HCT116 (cell line): ENCODE measurements at regions not wholly inside any gene's neighbourhood (a gene's known extent, or its start where the extent isn't known, plus 50 kb on each side); places are given as distances from the start of the nearest gene placed in this dataset.

Experiments
- ATAC-seq: fragments of 200-7000 bp; cut with Tn5 transposase; 2 replicates; pipeline ENCODE4 v1.9.1; 2020; ENCODE audit warnings: mild to moderate bottlenecking, moderate library complexity
- BruUV-seq: library from RNA; stranded (reverse); fragments of 400-500 nt; replicated peaks from 2 replicates; lab custom pipeline; 2021; lab: Mats Ljungman, UMichigan
- CTCF ChIA-PET: fragments of 300-600 bp; sonication (Branson Sonifier 250); formaldehyde crosslinking; loops from one replicate; lab custom pipeline; 2021; ENCODE audit warnings: antibody characterized with exemption; lab: Charles Lee
- POLR2A ChIA-PET: fragments of 300-600, 350-600 bp; sonication (Branson Sonifier 250); formaldehyde crosslinking; loops from one replicate; lab custom pipeline; 2021; ENCODE audit warnings: antibody characterized with exemption; lab: Charles Lee
- RAD21 ChIA-PET, 2 experiments: fragments of 300-600 bp; sonication (Branson Sonifier 250); formaldehyde crosslinking; loops; one replicate each; lab custom pipeline; 2023; ENCODE audit warnings: low total read pairs in 2 of 2; ENCODE audit not compliant: uncharacterized antibody in 2 of 2, unreplicated experiment in 2 of 2, low non-redundant PET in 1 of 2; lab: Charles Lee
- DNase-seq: peaks from one replicate; pipeline ENCODE4 v3.0.0-alpha.2; 2010; ENCODE audit warnings: low read depth, low spot score
- H2AFZ ChIP-seq: fragments of 200-600 bp; shearing (Covaris generic), sonication (generic); 2 replicates; pipeline ENCODE4 v1.6.1; 2017; ENCODE audit warnings: low read depth, mixed run types, mixed read lengths, antibody characterized with exemption, low read length; ENCODE audit not compliant: poor library complexity, severe bottlenecking
- H3K27ac ChIP-seq: 2 replicates; pipeline ENCODE4 v1.5.1; 2012; ENCODE audit warnings: low read depth, low read length
- H3K27me3 ChIP-seq: fragments of 200-600 bp; sonication (generic); 2 replicates; pipeline ENCODE4 v1.6.1; 2016; ENCODE audit warnings: mixed run types, low read length, mixed read lengths; ENCODE audit not compliant: insufficient read depth
- H3K36me3 ChIP-seq, 2 experiments: fragments of 200-500 bp in 1 of 2; fragments of 200-600 bp in 1 of 2; sonication (Bioruptor generic) in 1 of 2; sonication (generic) in 1 of 2; 2 replicates each; pipeline versions ENCODE4 v1.5.1 to v1.6.1; 2014 to 2016; ENCODE audit warnings: low read length in 2 of 2, inconsistent platforms in 1 of 2, mixed read lengths in 1 of 2, mixed run types in 1 of 2; ENCODE audit not compliant: insufficient read depth in 2 of 2, control insufficient read depth in 1 of 2
- H3K4me1 ChIP-seq, 2 experiments: fragments of 200-600 bp in 1 of 2; sonication (generic) in 1 of 2; 2 replicates each; pipeline versions ENCODE4 v1.5.1 to v1.6.1; 2012 to 2017; ENCODE audit warnings: low read length in 2 of 2, inconsistent platforms in 1 of 2, mild to moderate bottlenecking in 1 of 2, mixed read lengths in 1 of 2, mixed run types in 1 of 2, moderate library complexity in 1 of 2; ENCODE audit not compliant: insufficient read depth in 2 of 2, control insufficient read depth in 1 of 2
- H3K4me2 ChIP-seq: fragments of 200-600 bp; sonication (generic); 2 replicates; pipeline ENCODE4 v1.6.1; 2017; ENCODE audit warnings: mixed run types, low read length, mixed read lengths
- H3K4me3 ChIP-seq, 2 experiments: fragments of 200-600 bp in 1 of 2; sonication (generic) in 1 of 2; replicated peaks in 1 of 2; 2 replicates each; pipeline ENCODE4 v1.5.1; 2011 to 2016; ENCODE audit warnings: low read length in 2 of 2, control low read depth in 1 of 2, low read depth in 1 of 2, mild to moderate bottlenecking in 1 of 2, mixed read lengths in 1 of 2, mixed run types in 1 of 2
- H3K79me2 ChIP-seq: fragments of 200-600 bp; sonication (generic); 2 replicates; pipeline ENCODE4 v1.6.1; 2017; ENCODE audit warnings: mild to moderate bottlenecking, mixed run types, low read length, moderate library complexity, mixed read lengths; ENCODE audit not compliant: insufficient read depth
- H3K9ac ChIP-seq: fragments of 200-600 bp; sonication (generic); 2 replicates; pipeline ENCODE4 v1.6.1; 2016; ENCODE audit warnings: low read length, mixed read lengths
- H3K9me2 ChIP-seq: fragments of 200-600 bp; sonication (generic), shearing (Covaris generic); 2 replicates; pipeline ENCODE4 v1.6.1; 2017; ENCODE audit warnings: mixed run types, mild to moderate bottlenecking, moderate library complexity; ENCODE audit not compliant: insufficient read depth
- H3K9me3 ChIP-seq, 2 experiments: fragments of 200-500 bp in 1 of 2; fragments of 200-600 bp in 1 of 2; sonication (Bioruptor generic) in 1 of 2; sonication (generic) in 1 of 2; 2 replicates each; pipeline ENCODE4 v1.6.1; 2014 to 2017; ENCODE audit warnings: low read length in 2 of 2, mixed read lengths in 2 of 2, inconsistent platforms in 1 of 2, low read depth in 1 of 2, mild to moderate bottlenecking in 1 of 2, mixed run types in 1 of 2, moderate library complexity in 1 of 2; ENCODE audit not compliant: control insufficient read depth in 1 of 2, insufficient read depth in 1 of 2
- H4K20me1 ChIP-seq: fragments of 200-600 bp; sonication (generic), shearing (Covaris generic); 2 replicates; pipeline ENCODE4 v1.6.1; 2017; ENCODE audit warnings: mixed run types, mild to moderate bottlenecking, moderate library complexity; ENCODE audit not compliant: insufficient read depth
- CBX3 ChIP-seq: IDR thresholded peaks from 2 replicates; pipeline ENCODE4 v1.6.1; 2012; ENCODE audit warnings: low read depth
- CEBPB ChIP-seq: IDR thresholded peaks from 2 replicates; pipeline ENCODE4 v1.6.1; 2012; ENCODE audit warnings: low read depth
- ELF1 ChIP-seq: IDR thresholded peaks from 2 replicates; pipeline ENCODE4 v1.6.1; 2012; ENCODE audit warnings: low read depth, borderline replicate concordance
- FOSL1 ChIP-seq: IDR thresholded peaks from 2 replicates; pipeline ENCODE4 v1.6.1; 2012; ENCODE audit warnings: low read depth
- POLR2AphosphoS5 ChIP-seq: IDR thresholded peaks from 2 replicates; pipeline ENCODE4 v1.6.1; 2011; ENCODE audit warnings: mild to moderate bottlenecking, low read depth, low read length, moderate library complexity
- RAD21 ChIP-seq: IDR thresholded peaks from 2 replicates; pipeline ENCODE4 v1.6.1; 2012; ENCODE audit warnings: low read depth, mild to moderate bottlenecking
- SIN3A ChIP-seq: IDR thresholded peaks from 2 replicates; pipeline ENCODE4 v1.6.1; 2012; ENCODE audit warnings: low read depth
- SP1 ChIP-seq: IDR thresholded peaks from 2 replicates; pipeline ENCODE4 v1.6.1; 2012; ENCODE audit warnings: low read depth
- SRF ChIP-seq: IDR thresholded peaks from 2 replicates; pipeline ENCODE4 v1.6.1; 2012; ENCODE audit warnings: low read depth
- intact Hi-C: fragments of 100-400 bp; cut with micrococcal nuclease; formaldehyde crosslinking; loops from 2 replicates; pipeline ENCODE4 v1.10.0; 2022
- TF ChIP-seq, protein P1 (sequence below): IDR thresholded peaks from 2 replicates; pipeline ENCODE4 v1.6.1; 2012
- TF ChIP-seq, protein P2 (sequence below): IDR thresholded peaks from 2 replicates; pipeline ENCODE4 v1.6.1; 2012
- TF ChIP-seq, protein P3 (sequence below), 3 experiments: fragments of 200-600 bp in 1 of 3; sonication (generic) in 1 of 3; IDR thresholded peaks in 2 of 3; conservative IDR thresholded peaks in 1 of 3; 2 replicates each; pipeline ENCODE4 v1.5.1; 2012 to 2017; ENCODE audit warnings: low read depth in 2 of 3, low read length in 2 of 3, antibody characterized with exemption in 1 of 3, borderline replicate concordance in 1 of 3, control low read depth in 1 of 3, mild to moderate bottlenecking in 1 of 3, mixed read lengths in 1 of 3, mixed run types in 1 of 3, moderate library complexity in 1 of 3; ENCODE audit not compliant: insufficient read depth in 1 of 3

DNA sequence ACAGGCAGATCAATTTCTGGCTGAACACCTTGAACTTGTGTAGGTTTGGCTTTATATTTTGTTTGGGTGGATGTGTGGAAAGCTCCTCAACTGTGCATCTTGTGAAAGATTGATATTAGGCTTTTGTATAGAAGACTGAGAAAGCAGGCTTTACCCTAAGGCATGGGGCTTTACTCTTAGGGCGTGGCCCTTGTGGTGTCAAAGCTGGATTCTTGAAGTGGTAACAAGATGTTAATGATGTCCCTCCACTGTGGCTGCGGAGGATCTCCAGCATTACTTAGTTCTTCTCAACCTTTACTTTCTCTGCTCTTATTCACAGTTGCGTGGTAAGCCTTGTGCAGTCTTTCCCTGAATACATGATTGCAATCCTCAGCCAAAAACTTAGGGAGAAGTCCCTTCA is 54.1 kb upstream of the HECTD2 start:
- TF ChIP-seq, protein P1, sequence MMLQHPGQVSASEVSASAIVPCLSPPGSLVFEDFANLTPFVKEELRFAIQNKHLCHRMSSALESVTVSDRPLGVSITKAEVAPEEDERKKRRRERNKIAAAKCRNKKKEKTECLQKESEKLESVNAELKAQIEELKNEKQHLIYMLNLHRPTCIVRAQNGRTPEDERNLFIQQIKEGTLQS: no peak
- TF ChIP-seq, protein P2, sequence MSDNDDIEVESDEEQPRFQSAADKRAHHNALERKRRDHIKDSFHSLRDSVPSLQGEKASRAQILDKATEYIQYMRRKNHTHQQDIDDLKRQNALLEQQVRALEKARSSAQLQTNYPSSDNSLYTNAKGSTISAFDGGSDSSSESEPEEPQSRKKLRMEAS: no peak
- TF ChIP-seq ELF1 (no peak), SP1 (no peak), POLR2AphosphoS5 (no peak), SRF (no peak), CBX3 (no peak)
- TF ChIP-seq, protein P3, sequence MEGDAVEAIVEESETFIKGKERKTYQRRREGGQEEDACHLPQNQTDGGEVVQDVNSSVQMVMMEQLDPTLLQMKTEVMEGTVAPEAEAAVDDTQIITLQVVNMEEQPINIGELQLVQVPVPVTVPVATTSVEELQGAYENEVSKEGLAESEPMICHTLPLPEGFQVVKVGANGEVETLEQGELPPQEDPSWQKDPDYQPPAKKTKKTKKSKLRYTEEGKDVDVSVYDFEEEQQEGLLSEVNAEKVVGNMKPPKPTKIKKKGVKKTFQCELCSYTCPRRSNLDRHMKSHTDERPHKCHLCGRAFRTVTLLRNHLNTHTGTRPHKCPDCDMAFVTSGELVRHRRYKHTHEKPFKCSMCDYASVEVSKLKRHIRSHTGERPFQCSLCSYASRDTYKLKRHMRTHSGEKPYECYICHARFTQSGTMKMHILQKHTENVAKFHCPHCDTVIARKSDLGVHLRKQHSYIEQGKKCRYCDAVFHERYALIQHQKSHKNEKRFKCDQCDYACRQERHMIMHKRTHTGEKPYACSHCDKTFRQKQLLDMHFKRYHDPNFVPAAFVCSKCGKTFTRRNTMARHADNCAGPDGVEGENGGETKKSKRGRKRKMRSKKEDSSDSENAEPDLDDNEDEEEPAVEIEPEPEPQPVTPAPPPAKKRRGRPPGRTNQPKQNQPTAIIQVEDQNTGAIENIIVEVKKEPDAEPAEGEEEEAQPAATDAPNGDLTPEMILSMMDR (IDR thresholded peaks at IDR 0.05 in 2 of 3, conservative IDR thresholded peaks at IDR 0.05 in 1 of 3; ENCODE audit: borderline replicate concordance in 1 of 3, insufficient read depth in 1 of 3, low read depth in 2 of 3, low read length in 2 of 3): no peak
- ChIA-PET POLR2A (no interaction called here), RAD21 (no interaction called here), CTCF (no interaction called here)
- H3K4me1 ChIP-seq: no peaks in the 10 kb centered on the region
- H3K27me3 ChIP-seq: no peaks in the 10 kb centered on the region
- no peak overlapping the region for H3K9ac ChIP-seq
- H3K36me3 ChIP-seq: no peaks in the 10 kb centered on the region
- ATAC-seq: no peak
- no peak overlapping the region for H3K4me3 ChIP-seq
- BruUV-seq: no TSS peak
- H4K20me1 ChIP-seq: no peaks in the 10 kb centered on the region
- H3K79me2 ChIP-seq: no peaks in the 10 kb centered on the region
- intact Hi-C loops: no loop called here
- no peaks in the 10 kb centered on the region for H3K9me3 ChIP-seq
- H3K27ac ChIP-seq: no peak overlapping the region
- DNase-seq: no peak
- no peak overlapping the region for H2AFZ ChIP-seq
- no peak overlapping the region for H3K4me2 ChIP-seq
- no peaks in the 10 kb centered on the region; the same call in 1 of the 2 replicates for H3K9me2 ChIP-seq

DNA sequence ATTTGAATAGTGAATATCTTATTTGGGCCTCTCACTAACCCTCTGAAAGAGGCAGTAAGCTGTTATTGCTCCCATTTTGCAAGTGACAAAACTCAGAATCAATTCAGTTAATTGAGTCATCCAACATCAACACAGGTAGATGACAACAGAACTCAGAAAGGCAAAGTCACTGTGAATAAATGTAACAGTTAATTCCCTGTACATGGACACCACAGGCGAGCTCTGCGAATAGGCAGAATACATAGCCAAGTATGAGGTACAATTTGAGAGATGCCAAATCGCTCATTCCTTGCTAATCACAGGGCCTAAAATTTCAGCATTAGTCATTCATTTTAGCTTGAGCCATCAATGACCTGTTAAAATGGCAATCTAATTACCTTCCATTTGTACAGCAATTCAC is 52.6 kb upstream of the HECTD2 start:
- Histone ChIP-seq H3K36me3 (no peaks in the 10 kb centered on the region), H3K27me3 (no peaks in the 10 kb centered on the region), H3K9me3 (no peaks in the 10 kb centered on the region), H2AFZ (no peak overlapping the region), H3K9ac (no peak overlapping the region), H3K79me2 (no peaks in the 10 kb centered on the region), H3K4me2 (no peak overlapping the region), H3K27ac (no peak overlapping the region), H4K20me1 (no peaks in the 10 kb centered on the region), H3K4me1 (no peaks in the 10 kb centered on the region), H3K4me3 (no peak overlapping the region), H3K9me2 (no peaks in the 10 kb centered on the region; the same call in 1 of the 2 replicates)
- ChIA-PET POLR2A (no interaction called here), CTCF (no interaction called here), RAD21 (no interaction called here)
- no peak for TF ChIP-seq SIN3A
- no peak for TF ChIP-seq RAD21
- TF ChIP-seq, protein P3 (IDR thresholded peaks at IDR 0.05 in 2 of 3, conservative IDR thresholded peaks at IDR 0.05 in 1 of 3; ENCODE audit: borderline replicate concordance in 1 of 3, insufficient read depth in 1 of 3, low read depth in 2 of 3, low read length in 2 of 3): no peak
- TF ChIP-seq CEBPB: no peak
- no peak for TF ChIP-seq FOSL1
- BruUV-seq: no TSS peak
- DNase-seq: no peak
- no peak for ATAC-seq
- intact Hi-C loops: no loop called here
